DMS53 treated with DMSO at 0.1 percent for 48 hours (cell line): ENCODE measurements at regions not wholly inside any gene's neighbourhood (a gene's known extent, or its start where the extent isn't known, plus 50 kb on each side); places are given as distances from the start of the nearest gene placed in this dataset.
"Not testable (repeated sequence)": the region's sequence is repeated elsewhere in the genome, so short reads cannot be mapped to it uniquely, and the experiment has no call there.

Experiments used
- DNase-seq: peaks from one replicate; lab custom pipeline; 2025; ENCODE audit not compliant: unreplicated experiment; lab: John Stamatoyannopoulos, UW

DNA sequence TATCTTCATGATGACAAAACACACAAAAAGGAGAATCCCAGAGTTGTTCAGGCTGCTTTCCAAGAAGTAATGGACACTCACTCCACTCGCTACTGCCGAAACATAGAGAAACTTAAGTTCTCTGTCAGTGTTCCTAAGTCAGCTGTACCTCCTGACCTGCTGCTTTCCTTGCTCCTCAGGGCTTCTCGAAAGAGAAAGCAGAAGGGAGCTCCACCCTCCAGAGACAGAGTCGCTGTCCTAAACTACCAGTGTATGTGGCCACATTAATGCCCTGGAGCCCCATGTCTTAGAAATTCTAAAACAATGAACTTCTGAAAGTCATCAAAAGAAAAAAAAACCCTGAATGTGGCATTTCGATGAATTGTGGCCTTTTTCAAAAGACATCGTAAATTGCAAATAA is 390.8 kb upstream of the MON1B start:
- DNase-seq: no peak

DNA sequence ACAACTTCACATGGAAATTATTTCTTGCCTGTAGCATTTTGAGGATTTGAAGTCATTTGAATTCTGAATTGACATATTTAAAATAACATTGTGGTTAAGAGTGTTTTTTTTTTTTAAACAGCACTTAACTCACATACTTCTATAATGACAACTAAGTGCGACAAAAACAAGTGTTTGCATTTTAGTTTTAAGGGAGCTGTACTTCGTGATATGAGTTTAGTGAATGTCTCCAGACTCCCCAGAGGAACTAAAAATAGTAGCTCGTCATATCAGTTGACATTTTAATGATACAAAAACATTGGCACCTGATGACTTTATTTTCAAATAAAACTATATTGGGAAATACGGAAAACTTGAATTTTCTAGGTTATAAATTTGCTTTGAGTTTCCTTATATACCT is 389.6 kb upstream of the MON1B start:
- DNase-seq: no peak

DNA sequence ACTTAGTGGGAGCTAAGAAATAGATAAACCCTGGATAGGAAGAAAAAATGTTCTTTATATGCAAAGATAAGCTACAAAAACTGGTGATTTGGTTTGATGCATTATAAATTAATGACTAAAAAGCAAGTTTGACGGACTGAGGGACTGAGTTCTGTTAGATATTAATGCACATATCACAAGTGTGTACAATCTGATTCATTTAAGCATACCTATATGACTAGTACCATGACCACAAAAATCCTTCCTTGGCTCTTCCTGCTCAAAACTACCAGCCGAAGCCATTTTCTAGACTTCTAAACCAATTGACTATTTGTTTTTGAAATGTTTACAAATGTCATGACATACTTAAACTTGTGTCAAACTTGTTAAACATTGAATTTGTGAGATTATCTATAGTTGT is 374.5 kb upstream of the MON1B start:
- DNase-seq: no peak

DNA sequence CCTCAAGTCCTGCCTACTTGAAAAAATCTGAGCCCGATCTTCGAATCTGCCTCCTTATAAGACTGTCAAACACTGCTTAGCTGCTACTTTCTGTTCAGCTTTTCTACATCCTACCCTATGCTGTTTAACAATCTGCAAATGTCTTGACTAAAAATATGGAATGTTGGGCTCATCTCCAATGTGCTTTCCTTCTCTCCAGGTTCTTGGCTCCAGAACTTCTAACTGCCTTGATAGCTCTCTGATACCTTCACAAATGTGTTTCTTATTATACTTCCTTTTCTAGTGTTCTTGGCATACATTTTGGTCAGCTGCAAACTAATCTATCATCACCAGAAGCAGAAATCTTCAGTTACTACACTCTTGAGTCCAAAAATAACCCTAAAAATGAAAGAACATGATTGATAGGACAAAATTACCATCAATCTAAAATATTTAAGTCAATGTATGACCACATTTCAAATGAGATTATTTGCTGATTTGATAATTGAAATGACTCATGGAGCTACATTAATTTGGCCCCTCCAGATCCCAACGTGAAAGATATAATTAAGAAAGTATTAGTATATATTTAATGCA is 372.3 kb upstream of the MON1B start:
- no peak for DNase-seq

DNA sequence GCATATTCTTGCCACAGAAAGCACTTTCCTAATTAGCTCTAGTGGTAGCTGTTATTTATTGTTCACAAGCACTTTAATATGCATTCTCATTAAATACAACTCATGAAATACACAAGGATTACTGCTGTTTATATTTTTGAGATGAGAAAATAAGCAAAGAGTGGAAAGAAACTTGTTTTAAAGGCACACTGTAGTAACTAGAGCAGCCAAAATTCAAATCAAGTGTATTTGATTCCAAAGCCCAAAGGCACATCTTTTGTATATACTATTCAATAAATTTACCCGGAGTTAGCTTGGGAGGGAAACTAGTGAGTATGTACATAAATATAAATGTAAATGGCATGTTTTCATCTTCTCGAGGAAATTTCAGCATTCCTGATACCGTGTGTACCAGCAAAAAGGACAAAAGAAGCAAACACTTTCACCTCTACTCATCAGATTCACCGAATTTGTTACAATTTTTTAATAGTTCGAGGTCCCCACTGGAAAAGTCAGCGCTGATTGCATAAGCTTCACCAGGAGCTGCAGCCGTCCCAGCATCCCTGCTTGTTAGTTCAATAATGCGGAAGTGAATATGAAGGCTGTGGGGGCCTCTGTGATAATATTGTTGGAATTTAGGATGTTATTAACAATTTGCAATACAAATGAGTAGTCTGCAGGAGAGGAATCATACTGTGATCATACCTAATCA is 371.6 kb upstream of the MON1B start:
- no peak for DNase-seq

DNA sequence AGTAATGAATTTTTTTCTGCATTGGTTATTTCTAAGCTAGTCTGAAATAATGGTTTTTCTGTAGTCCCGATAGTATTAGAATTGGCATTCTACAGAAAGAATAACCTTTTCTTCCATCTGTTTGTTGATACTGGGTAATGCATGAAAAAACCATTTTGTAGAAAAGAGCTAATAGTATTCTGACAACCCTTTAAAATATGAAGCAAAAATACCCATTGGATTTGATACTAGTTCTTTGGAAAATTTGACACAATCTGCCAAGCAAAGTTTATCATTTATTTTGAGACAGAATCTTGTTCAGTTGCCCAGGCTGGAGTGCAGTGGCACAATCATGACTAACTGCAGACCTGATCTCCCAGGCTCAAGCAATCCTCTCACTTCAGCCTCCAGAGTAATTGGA is 366.8 kb upstream of the MON1B start:
- no peak for DNase-seq

DNA sequence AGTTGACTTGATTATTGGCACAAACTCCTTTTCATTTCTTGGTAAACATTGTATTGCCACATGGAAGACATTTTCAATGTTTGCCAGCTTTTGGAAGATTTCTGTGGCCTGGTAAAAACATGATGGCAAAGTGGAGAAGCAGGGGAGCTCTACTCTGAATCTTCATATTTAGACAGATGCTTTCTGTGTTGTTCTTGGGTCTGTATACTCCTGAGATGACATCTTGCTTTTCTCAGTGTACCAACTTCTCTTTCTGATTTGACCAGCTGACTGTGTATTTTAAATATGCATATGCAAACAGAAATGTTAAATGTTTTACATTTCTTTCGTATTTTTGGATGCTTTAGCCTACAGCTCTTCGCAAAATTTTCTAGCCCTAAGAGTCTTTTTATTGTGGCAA is 366.2 kb upstream of the MON1B start:
- DNase-seq: no peak

DNA sequence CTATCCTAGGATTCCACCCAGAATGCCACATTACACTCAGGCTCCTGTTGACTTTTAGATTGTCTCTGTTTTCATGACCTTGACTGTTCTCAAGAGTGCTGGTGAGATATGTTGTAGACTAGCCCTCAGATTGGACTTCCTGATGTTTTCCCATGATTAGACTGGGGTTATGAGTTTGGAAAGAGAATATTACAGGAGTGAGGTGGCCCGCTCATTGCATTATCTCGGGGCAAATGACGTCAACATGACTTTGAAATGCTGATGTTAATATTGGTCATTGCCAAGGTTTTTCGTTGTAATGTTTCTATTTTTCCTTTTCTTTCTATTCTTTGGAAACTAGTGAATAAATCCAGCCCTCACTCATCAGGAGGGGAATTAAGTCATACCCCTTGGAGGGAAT is 355.7 kb upstream of the MON1B start:
- no peak for DNase-seq

DNA sequence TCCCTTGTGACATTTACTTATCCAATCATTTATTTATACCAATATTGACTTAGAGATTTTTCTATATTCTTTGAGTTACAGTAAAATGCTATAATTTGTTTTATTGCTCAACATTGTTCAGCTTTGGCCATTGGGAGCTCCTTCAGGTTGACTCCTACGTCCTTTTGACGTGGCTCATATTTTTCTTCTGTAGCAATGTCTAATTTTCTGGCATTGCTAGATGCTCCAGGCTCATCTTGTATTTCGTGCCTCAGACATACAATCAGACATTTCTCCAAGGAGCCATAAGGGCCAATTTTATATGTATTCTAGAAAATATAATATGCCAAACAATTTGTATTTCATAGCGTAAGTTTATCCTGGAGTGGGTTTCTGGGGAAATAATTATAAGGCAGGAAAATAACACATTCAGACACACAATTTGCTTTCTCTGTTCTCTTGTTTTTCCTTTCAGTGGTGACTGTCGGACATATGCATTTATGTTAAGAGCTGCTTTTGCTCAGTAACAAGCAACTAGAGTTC is 355.1 kb upstream of the MON1B start:
- no peak for DNase-seq

DNA sequence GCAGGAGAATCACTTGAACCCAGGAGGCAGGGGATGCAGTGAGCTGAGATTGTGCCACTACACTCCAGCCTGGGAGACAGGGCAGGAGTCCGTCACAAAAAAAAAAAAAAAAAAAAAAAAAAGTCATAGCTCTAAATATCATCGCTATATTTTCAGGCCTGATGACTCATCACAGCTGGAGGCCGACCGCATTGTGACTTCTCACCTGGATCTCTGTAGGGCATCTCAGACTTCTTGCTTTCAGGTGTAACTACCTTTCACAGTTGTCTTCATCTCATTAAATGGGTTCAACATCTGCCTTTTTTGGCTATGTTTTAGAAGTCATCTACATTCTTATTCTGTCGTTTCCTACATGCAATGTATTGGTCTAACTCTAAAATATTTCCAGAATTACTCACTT is 353.1 kb upstream of the MON1B start:
- DNase-seq: no peak

DNA sequence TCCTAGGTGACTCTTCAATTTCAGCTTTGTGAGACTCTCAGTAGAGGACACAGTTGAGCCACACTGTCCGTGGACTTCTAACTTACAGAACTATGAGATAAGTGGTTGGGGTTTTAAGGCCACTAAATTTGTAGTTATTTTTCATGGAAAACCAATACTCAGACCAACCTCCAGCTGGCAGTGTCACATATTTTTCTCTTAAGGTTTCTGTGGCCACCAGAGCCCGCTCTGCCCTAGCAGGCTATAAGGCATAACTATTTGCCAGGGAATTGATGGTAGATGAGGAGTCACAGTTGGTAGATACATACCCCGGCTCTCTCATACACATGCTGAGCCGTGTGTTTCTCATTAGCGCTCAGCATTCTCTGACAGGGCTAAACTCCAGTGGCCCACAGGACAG is 336.8 kb upstream of the MON1B start:
- DNase-seq: no peak

DNA sequence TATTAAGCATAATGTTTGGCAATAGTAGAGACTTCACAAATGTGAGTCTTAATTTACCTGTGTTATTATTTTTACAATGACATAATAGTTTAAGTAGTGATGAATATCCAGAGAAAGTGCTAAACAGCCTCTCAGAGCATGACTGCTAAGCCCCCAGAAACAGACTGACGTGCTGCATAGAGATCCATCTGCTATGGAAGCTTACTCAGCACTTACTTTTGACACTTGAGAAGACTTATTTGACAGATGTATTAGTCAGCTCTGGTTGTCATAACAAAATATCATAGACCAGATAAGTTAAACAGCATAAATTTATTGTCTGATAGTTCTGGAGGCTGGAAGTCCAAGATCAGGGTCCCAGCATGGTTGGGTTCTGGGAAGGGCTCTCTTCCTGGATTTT is 334.9 kb upstream of the MON1B start:
- no peak for DNase-seq

DNA sequence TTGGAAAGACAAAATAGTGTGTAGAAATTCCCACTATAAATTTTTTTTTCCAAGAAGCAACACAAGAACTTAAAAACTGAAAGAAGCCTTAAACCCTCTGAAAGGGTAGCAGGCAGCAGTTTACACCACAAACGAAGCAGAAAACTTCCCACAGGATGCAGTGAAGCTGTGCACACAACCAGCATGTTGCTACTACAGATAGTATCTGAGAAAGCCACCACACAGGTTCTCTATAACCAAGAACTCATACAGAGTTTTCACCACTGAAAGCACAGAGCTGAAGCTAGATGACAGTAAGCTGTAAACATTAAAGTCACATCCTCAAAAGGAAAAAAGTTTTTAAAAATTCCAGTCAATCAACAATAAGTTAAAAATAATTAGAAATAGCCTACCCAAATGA is 333.6 kb upstream of the MON1B start:
- DNase-seq: no peak

DNA sequence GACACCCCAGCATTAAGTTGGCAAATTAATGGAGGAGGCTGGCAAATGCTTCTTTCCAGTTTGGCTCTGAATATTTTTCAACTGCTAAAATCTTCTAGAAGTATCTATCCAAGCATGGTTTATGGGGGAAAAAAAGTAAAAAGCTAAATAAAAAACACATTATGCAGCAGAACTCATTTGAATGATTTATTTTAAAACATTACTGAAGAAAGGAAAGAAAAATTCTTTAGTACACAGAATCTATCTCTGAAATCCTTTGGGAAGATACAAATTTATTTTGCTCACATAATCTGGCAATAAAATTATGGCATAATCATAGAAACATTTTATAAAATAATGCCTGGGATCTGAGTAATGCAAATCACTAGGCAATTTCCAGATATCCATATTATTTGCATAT is 328.1 kb upstream of the MON1B start:
- DNase-seq: no peak

DNA sequence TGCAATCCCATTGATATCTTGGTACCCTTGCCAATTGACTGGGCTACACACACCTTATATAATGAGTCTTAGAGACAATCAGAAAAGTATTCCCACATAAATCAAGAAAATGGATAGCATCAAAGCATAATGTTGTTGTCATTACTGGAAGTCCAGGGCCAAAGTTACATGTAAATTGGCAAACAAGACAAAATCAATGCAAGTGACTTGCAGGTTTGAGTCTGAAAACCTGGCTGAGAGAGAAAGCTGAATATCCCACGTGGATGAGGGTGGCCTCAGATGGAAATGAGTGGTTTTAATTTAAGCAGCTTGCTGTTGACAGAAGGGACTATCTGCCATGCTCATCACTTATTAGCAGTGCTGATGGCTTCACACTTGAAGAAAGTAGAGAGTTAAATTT is 324.0 kb upstream of the MON1B start:
- no peak for DNase-seq

DNA sequence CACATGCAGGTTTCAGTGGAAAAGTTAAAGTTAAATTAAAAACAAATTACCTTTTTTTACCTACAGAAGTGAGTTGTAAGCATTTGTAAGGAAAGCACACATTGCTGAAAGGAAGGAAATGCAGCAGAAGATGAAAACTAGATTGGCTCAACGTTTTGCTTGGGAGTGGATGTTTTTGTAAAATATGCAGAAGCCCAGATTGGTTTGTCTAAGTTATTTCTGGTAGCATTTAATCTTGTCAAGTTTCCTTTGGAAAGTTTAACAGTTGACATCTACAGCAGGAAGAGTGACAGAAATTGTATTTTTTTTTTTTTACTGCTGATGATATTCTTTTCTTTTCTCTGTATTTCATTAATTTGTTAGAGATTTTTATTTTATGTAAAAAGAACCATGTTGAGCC is 315.1 kb upstream of the MON1B start:
- no peak for DNase-seq

DNA sequence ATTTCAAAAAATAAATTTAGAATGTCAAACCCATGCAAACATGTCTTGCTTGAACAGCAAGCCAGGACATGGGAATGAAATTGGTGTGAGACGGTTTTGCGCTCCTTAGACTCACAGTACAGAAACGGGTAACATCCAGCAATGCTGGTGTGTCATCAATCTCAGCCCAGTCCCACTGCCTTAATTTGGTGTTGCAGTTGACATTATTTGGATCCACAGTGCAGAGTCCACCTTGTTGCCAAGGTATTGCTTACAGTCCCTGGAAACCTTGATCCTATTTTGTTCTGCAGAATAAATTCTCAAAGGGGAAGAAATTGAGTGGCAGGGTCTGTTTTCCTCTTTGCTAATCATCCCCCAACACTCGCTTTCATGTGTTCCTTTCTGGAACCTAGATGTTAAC is 311.6 kb upstream of the MON1B start:
- DNase-seq: no peak

DNA sequence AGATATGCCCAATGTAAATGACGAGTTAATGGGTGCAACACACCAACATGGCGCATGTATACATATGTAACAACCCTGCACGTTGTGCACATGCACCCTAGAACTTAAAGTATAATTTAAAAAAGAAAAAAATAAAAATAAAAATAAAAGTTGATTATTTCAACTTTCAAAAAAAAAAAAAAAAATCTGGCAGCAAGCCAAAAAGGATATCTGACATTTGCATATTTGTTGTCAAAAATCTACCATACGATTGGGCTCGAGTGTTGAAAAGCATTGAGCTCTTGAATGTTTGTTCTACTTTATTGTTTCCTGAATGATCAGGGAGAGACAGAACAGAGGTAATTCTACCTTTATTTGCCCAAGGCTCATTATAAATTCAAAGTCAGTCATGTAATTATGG is 310.5 kb upstream of the MON1B start:
- DNase-seq: not testable (repeated sequence)

DNA sequence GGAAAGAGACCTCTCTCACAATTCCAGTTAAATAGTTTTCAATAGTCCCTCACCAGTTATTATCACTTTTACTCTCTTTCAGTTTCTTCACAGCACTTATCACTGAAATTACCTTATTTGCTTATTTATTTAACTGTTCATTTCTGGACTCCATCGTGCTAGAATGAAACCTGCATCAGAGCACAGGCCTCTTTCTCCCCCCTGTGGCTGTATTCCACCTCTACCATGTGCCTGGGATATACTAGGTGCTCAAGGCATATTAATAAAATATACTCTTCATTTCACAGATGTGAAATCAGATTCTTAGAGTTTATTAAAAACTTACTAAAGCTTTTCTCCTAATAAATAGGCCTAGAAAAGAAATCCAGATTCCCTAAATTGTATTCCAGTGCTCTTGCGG is 308.9 kb upstream of the MON1B start:
- DNase-seq: no peak

DNA sequence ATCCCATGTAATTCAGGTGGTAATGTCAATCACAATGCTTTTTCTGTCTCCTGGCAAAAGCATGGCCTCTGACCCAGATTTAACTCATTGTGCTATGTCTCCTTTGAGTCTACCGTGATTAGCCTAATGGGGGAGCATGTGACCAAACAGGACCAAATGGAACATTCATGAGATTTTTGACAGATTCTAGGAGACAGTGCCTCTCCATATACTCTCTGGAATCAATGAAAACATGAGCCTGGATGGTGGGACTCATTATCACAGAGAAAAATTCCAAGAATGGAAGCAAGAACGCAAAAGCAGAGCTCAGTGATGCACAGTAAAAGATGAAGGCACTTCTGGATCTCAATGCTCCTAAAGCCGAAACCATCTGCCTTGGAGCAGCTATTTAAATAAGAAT is 307.9 kb upstream of the MON1B start:
- DNase-seq: no peak

DNA sequence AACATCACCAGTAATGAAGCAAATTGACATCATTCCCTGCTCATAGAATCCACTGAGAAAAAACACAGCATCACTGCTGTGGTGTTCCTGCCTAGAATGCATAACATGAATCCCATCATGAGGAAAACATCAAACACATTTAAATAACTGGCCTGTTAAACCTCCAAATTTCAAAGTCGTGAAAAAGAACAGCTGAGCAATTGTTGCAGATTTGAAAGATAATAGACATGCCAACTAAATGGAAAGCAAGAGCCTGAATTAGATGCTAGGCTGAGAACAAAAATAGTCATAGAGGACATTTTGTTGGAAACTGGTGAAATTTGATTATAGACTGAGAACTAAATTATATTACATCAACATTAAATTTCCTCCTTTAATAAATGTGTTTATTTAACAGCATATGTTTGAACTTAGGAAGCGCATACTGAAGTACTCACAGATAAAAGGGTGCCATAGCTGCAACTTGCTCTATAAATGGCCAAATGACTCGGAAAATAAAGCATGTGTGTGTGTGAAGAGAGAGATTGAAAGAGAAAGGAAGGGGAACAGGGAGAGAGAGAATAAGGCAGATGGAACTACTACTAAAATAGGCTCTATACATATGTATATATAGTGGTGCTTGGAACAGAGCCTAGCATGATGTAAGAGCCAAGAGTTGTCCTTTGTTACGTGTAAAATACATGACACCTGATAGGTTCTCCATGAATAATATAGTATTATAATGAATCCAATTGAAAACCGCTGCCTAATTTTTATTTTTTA is 305.0 kb upstream of the MON1B start:
- DNase-seq: no peak

DNA sequence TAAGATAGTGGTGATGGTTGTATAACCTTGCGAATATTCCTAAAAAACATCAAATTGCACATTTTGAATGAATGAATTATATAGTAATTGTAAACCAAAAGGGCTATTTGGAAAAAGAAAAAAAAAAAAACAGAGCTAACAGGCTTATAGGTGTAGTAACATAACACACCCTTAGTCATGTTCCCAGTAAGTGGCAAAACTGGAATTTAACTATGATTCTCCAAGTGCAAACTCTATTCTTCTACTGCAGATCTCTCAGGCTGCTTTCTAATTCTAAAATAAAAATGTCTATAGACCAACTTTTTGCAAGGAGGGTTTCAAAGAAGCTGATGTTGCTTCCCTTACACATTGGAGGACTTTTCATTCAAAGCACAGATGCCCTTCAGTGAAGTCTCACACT is 293.2 kb upstream of the MON1B start:
- no peak for DNase-seq
